Cardiac fibroblast (primary cell): ENCODE measurements at regions not wholly inside any gene's neighbourhood (a gene's known extent, or its start where the extent isn't known, plus 50 kb on each side); places are given as distances from the start of the nearest gene placed in this dataset.

Experiments used
- DNase-seq, 2 donors: peaks; one replicate each; pipeline versions ENCODE4 v3.0.0 to v3.0.0-alpha.2; 2010; ENCODE audit warnings: low read depth in 2 of 2
- H3K4me3 ChIP-seq, 2 donors: replicated peaks in 1 of 2; 1 replicate in 1 of 2; 2 replicates in 1 of 2; pipeline ENCODE4 v1.5.1; 2011; ENCODE audit warnings: low read depth in 2 of 2, low read length in 2 of 2, mild to moderate bottlenecking in 2 of 2, moderate library complexity in 1 of 2
- CTCF ChIP-seq: IDR thresholded peaks from one replicate; pipeline ENCODE4 v1.5.1; 2011; ENCODE audit warnings: low read depth, mild to moderate bottlenecking, low read length, inconsistent platforms

GRCh38 chr2:220220009-220220408 lies 592.6 kb downstream of the SLC4A3 start:
- H3K4me3 ChIP-seq = no peak overlapping the region
- no peak for DNase-seq
- TF ChIP-seq CTCF = no peak

GRCh38 chr2:220221992-220222391 lies 594.6 kb downstream of the SLC4A3 start:
- no peak for TF ChIP-seq CTCF
- no peak for DNase-seq
- no peak overlapping the region for H3K4me3 ChIP-seq

DNA sequence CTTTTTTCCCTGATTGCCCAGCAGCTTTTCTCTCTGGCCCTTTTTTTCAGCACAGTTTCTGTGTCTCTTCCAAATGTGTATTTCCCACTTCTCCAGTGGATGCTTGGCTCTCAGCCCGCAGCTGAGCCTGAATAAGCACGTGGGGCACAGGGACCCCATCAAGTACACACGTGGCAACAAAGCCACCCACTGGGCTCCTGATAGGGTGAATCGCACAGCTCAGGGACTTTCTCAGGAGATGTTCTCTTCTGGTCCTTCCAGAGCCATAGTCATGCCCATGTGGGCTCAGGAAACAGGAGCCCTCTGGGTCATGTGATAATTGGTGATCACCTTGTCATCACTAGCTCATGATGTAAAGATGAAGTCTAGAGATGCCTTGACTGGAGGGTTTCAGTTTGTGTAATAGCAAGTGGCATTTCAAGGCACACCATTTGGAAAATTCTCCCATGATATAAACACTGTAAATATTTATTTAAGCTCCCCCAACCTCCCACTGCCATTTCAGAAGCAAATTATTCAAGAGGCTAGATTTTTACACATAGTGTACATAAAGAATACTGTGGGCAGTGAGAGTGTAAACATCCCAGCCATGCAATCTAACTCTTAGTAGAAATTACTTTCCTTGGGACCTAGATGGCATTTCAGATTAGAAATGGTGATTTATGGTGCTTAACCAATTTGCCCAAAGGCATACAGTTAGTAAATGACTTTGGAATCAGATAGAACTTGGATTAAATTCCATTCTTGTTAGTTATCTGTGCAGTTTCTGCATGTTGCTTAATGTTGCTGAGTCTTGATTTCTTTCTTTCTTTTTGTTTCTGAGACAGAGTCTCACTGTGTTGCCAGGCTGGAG lies 597.5 kb downstream of the SLC4A3 start:
- no peak for TF ChIP-seq CTCF
- H3K4me3 ChIP-seq = no peak overlapping the region
- peak; percentile 43 to 46 for DNase-seq

DNA sequence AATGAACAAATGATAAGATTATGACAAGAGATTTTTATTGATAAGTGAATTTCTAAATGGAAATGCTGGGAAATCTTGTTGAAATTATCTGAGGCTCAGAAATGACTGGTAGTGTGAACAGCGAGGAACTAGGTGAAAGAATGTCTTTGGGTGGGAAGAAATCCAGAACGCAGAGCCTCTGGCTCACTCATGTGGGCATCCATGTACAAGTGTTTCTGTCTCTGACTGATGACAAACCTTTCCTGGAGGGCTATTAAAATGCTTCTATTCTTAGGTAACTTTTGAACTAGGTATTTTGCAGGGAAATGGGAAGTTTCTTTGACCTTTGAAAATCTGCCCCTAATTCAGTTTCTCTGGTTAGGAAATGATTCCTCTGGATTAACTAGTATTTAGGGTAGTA lies 598.6 kb downstream of the SLC4A3 start:
- no peak for DNase-seq
- H3K4me3 ChIP-seq = no peak overlapping the region
- TF ChIP-seq CTCF = no peak

GRCh38 chr2:220226546-220226945 lies 599.1 kb downstream of the SLC4A3 start:
- no peak for TF ChIP-seq CTCF
- no peak overlapping the region for H3K4me3 ChIP-seq
- DNase-seq = no peak

DNA sequence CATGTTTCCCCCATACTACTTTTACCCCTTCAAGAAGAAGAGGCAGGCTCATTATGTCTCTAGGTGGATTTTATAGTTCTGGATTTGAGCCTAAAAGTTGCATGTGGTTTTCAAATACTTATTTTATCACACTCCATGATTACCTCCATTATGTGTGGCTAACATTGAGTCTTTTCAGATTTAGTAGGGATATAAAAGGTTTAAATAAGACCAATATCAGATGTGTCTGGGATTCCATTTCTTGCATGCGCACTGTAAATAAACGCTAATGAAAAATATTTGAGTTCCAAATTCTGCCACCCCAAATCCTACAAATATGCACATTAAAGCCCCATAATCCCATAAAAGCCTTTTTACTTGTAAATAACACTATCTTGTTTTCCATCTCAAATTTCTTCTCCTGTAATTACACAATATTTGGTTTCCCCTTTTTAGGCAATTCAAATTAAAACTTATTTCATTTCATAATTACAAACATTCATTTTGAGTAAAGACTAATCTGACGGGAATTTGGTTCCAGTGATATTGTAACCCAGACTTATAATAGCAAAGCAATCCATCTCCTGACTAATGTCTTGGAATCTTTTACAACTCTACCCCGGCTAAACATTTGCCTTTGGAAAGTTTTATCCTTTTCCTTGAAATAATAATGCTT lies 600.0 kb downstream of the SLC4A3 start:
- no peak for TF ChIP-seq CTCF
- no peak overlapping the region for H3K4me3 ChIP-seq
- DNase-seq = peak; percentile 26 to 60
